NCI-H2227 (cell line): ENCODE measurements at regions not wholly inside any gene's neighbourhood (a gene's known extent, or its start where the extent isn't known, plus 50 kb on each side); places are given as distances from the start of the nearest gene placed in this dataset.
A peak's percentile ranks its signal among the peaks of the same experiment; 100 is the strongest.

Source experiments
- DNase-seq: peaks from one replicate; lab custom pipeline; 2025; ENCODE audit not compliant: unreplicated experiment; lab: John Stamatoyannopoulos, UW

DNA sequence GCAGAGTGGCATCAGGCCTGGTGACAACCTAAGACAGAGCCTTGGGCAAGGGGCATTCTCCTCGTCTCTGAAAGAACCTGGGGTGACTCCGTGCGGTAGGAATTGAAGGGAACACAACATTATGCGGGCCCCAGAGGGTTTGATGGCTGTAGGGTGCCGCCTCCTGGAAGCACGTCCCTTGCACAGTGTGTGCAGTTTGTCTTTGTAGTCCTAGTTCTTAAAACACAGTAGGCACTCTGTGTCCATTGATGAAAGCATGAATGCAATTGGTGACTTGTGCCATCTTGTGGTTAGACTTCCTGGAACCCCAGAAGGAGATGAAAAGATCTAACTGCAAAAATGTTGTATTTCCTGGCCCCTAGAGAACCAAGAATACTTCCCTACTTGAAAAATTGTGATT lies 279.8 kb downstream of the UTP18 start:
- DNase-seq = no peak

DNA sequence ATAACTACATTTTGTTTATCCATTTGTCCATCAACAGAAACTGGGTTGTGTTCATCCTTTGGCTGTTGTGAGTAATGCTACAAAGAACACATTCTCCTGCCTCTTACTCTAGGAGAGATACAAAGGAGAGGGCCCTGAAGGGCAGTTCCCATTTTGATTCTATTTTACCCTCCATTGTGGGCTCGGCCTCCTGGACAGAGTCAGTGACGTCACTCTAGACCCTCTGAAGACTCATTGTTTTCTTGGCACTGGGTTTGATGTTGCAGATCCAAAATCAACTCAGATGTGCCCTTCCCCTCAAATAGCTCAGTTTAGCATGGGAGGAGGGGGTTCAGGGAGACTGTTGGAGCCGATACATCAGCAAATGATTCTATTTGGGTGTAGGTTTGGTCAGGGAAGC lies 280.9 kb downstream of the UTP18 start:
- DNase-seq = no peak

DNA sequence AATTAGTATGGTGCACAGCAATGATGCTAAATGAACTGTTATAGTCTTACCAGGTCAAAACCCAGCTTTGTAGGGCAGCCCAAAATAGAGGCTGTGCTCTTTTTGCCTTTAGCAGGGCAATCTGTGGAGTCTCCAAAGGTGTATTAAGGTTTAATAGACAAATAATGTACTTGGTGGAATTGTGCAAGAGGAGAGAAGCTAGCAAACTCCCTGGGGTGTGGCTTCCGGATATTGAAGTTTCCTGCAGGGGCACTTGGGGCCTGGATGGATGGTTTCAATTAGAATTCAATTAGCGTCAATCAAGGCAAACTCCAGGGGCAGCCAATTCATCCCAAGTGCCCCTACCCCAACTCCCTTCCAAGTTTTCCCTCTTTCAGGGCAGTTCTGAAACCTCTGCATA lies 285.8 kb downstream of the UTP18 start:
- no peak for DNase-seq

DNA sequence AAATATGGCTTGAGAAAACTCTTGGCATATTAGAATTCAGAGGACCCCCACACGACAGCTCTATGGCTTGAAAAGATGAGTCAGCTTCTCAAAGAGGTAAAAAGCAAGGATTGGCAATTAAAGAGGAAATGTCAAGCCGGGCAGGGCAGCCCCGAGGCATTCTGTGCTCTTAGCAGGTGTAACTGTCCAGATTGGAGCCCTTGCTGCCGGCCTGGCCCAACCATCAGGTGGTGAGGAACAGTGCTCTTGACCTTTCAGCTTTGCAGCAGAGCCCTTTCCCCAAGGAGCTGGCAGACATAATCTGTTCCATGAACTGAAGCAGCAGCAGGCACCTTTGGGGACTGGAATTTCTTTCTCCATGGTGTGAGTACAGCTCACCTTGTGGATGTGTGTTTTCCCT lies 287.8 kb downstream of the UTP18 start:
- DNase-seq = peak; percentile 16

DNA sequence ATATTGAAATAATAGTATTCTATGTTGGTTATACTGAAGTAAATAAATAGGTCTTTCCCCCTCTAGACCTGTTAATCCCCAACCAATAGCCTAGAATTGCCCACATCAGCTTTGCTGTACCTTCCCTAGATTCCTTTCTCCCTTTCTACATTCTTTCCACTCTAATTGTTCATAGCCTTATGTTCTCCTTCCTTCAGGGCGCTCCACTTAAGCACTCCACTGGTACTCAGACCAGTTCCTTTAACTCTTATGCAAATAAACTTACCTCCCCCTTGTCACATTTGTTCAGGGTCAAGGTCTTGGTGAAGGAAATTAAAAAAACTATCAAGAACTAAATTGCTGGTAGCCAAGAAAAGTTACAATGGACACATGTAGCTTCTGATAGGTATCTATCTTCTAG lies 294.8 kb downstream of the UTP18 start:
- DNase-seq = no peak

DNA sequence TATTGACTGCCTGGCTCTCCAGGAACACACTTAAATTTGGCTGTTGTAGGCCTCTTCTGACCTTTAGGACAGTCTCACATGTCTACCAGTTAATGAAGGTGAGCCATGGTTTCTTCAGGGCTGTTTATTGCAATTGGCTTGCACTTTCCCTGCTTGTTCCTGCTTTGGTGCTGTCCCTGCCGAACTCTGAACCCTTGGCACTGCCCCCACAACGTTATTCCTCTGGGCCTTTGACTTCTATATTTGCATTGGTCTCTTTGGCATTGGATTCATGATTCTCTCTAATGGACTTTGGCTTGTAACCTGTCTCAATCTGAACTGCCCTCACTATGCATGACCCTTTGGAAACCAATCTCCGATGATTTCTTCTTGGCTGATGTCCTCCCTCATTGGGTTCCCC lies 299.4 kb downstream of the UTP18 start:
- DNase-seq = no peak

DNA sequence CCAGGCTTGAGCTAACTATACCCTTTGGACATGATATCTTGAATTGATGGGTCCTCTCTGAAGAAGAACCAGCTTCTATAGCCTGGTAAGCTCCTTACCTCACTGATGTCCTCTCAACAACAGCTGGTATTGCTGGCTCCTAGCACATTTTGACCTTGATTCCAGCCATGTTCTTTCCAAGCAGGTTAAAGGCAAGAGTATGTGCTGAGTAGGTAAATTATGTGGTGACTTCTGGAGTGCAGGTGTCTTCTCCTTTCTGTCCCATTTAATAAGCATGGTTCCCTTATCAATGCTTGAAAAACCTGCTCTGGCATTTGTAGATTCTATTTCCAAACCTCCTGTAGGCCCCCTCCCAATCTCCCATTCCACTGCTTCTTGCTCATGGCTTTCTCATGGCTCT lies 300.1 kb downstream of the UTP18 start:
- no peak for DNase-seq

DNA sequence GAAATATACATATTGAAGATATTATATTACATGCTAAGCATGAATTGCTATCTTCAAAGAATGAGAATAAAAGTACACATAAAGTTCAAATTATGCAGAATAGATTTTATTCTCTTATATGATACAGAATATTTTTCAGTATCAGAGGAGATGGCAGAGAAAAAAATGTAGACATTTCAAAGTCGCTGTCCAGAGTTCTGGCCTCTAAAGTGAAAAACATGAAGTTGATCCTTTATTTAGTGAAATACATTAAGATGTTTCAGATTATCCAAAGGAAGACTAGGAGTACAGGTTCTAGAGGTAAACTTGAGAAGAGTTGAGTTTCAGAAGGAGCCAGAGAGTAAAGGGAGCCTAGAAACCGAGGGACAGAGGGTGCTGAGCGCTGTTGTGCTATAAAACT lies 303.6 kb downstream of the UTP18 start:
- DNase-seq = no peak

DNA sequence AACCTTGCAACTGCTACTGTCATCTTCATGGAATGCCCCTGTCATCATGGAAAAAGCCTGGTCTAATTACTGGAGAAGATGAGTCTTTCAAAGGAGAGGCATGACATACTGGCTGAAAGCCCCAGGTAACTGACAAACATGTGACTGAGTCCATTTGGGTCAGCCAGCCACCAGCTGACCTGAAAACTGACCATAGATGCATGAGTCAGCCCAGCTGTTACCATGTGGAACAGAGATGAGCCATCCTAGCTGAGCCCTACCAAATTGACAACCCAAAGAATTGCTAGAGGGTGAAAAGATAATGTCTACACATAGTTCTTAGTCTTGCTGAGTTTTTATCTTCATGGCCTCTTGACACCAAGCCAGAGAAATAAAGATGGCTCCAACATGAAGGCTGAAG lies 311.8 kb downstream of the UTP18 start:
- DNase-seq = no peak
